DOHH2 (cell line): ENCODE measurements at regions not wholly inside any gene's neighbourhood (a gene's known extent, or its start where the extent isn't known, plus 50 kb on each side); places are given as distances from the start of the nearest gene placed in this dataset.

Experiments
- H3F3A ChIP-seq: fragments of 200-600 bp; sonication (generic), shearing (Covaris generic); 2 replicates; pipeline ENCODE4 v1.6.0; 2016; ENCODE audit warnings: antibody characterized with exemption, mild to moderate bottlenecking; ENCODE audit not compliant: control insufficient read depth, insufficient read depth
- H3K27ac ChIP-seq: fragments of 200-600 bp; sonication (generic); 2 replicates; pipeline ENCODE4 v1.5.1; 2014; ENCODE audit warnings: low read depth, mild to moderate bottlenecking, low read length, moderate library complexity
- H3K27me3 ChIP-seq: fragments of 200-600 bp; sonication (generic); 2 replicates; pipeline ENCODE4 v1.6.1; 2014; ENCODE audit warnings: mild to moderate bottlenecking, low read length, mixed read lengths; ENCODE audit not compliant: control insufficient read depth
- H3K36me3 ChIP-seq: fragments of 200-600 bp; sonication (generic); 2 replicates; pipeline ENCODE4 v1.6.1; 2014; ENCODE audit warnings: mild to moderate bottlenecking, low read length, moderate library complexity, mixed read lengths; ENCODE audit not compliant: control insufficient read depth
- H3K4me1 ChIP-seq: fragments of 200-600 bp; sonication (generic); 2 replicates; pipeline ENCODE4 v1.6.1; 2014; ENCODE audit warnings: mild to moderate bottlenecking, low read length, mixed read lengths; ENCODE audit not compliant: control insufficient read depth
- H3K4me2 ChIP-seq: fragments of 200-600 bp; sonication (generic); 2 replicates; pipeline ENCODE4 v1.6.0; 2014; ENCODE audit warnings: mild to moderate bottlenecking, low read length, moderate library complexity
- H3K4me3 ChIP-seq: fragments of 200-600 bp; sonication (generic); 2 replicates; pipeline ENCODE4 v1.5.1; 2014; ENCODE audit warnings: mild to moderate bottlenecking, low read length, mixed read lengths
- H3K79me2 ChIP-seq: fragments of 200-600 bp; sonication (generic); 2 replicates; pipeline ENCODE4 v1.6.1; 2014; ENCODE audit warnings: mild to moderate bottlenecking, low read length, mixed read lengths; ENCODE audit not compliant: control insufficient read depth
- H3K9me2 ChIP-seq: fragments of 200-600 bp; sonication (generic); replicated peaks from 2 replicates; pipeline ENCODE4 v1.6.1; 2014; ENCODE audit warnings: mild to moderate bottlenecking, low read length, mixed read lengths; ENCODE audit not compliant: control insufficient read depth
- H3K9me3 ChIP-seq: fragments of 200-600 bp; sonication (generic); 2 replicates; pipeline ENCODE4 v1.6.1; 2014; ENCODE audit warnings: antibody characterized with exemption, low read length, mixed read lengths; ENCODE audit not compliant: control insufficient read depth, insufficient read depth
- H4K20me1 ChIP-seq: fragments of 200-600 bp; sonication (generic); 2 replicates; pipeline ENCODE4 v1.6.0; 2014; ENCODE audit warnings: low read depth, mild to moderate bottlenecking, antibody characterized with exemption, low read length, moderate library complexity; ENCODE audit not compliant: control insufficient read depth, insufficient read depth
- EZH2phosphoT487 ChIP-seq: fragments of 200-600 bp; sonication (generic); IDR thresholded peaks from 2 replicates; pipeline ENCODE4 v1.6.1; 2017; ENCODE audit warnings: borderline replicate concordance, mild to moderate bottlenecking, antibody characterized with exemption, low read length, moderate library complexity, mixed read lengths
- TF ChIP-seq, protein P1 (sequence below): fragments of 200-600 bp; sonication (generic); IDR thresholded peaks from one replicate; pipeline ENCODE4 v1.5.1; 2014; ENCODE audit warnings: antibody characterized with exemption, mild to moderate bottlenecking, low read depth, low read length; ENCODE audit not compliant: poor library complexity, severe bottlenecking

DNA sequence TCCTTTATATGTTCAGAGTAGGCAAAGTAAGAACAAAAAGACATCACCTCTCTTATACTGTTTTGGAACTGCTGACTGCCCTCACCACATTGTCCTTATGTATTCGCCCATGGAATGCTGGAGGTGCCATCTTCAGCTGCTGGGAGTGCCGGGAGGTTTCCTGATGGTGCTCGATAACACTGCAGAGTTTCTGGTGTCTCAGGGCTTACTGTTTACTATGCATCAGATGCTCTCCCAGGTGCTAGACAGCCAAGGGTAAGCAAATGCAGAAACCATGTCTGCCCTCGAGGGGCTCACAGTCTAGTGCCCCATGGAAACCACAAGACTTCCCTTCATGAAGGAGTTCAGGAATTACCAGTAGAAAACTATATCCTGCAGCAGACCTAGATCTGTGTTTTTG, 70.1 kb upstream of the SMIM23 start:
- no peaks in the 10 kb centered on the region for H3K4me1 ChIP-seq
- H3K27me3 ChIP-seq = peaks cover 5% of the 10 kb centered on the region; the same call in 1 of the 2 replicates
- H3K4me2 ChIP-seq = no peak overlapping the region
- TF ChIP-seq, protein P1, sequence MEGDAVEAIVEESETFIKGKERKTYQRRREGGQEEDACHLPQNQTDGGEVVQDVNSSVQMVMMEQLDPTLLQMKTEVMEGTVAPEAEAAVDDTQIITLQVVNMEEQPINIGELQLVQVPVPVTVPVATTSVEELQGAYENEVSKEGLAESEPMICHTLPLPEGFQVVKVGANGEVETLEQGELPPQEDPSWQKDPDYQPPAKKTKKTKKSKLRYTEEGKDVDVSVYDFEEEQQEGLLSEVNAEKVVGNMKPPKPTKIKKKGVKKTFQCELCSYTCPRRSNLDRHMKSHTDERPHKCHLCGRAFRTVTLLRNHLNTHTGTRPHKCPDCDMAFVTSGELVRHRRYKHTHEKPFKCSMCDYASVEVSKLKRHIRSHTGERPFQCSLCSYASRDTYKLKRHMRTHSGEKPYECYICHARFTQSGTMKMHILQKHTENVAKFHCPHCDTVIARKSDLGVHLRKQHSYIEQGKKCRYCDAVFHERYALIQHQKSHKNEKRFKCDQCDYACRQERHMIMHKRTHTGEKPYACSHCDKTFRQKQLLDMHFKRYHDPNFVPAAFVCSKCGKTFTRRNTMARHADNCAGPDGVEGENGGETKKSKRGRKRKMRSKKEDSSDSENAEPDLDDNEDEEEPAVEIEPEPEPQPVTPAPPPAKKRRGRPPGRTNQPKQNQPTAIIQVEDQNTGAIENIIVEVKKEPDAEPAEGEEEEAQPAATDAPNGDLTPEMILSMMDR = no peak
- TF ChIP-seq EZH2phosphoT487 = no peak
- H3K79me2 ChIP-seq = no peaks in the 10 kb centered on the region
- H3K9me3 ChIP-seq = peaks cover 6% of the 10 kb centered on the region; the same call in 1 of the 2 replicates
- H3K27ac ChIP-seq = no peak overlapping the region
- no peak overlapping the region for H3K4me3 ChIP-seq
- no peaks in the 10 kb centered on the region for H3K9me2 ChIP-seq
- H3F3A ChIP-seq = no peaks in the 10 kb centered on the region
- H4K20me1 ChIP-seq = no peaks in the 10 kb centered on the region
- H3K36me3 ChIP-seq = no peaks in the 10 kb centered on the region

DNA sequence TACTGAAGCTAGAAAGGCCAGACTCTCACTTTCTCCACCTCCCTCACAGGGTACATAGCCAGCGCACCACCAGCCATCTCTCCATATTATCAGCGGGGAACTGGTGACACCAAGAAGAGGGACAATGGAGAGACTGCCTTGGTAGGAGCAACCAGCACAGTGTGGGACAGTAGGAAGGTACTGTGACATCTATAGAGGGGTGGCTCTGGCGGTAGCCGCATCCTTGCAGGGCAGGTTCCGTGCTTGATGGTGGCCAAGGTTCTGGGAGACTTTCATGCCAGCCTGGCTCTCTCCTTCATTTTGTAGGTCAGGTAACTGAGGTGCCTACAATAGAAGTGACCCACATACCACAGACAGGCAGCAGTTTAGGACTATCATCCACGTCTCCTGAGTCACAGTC, 65.5 kb upstream of the SMIM23 start:
- TF ChIP-seq EZH2phosphoT487 = no peak
- TF ChIP-seq, protein P1 = no peak

DNA sequence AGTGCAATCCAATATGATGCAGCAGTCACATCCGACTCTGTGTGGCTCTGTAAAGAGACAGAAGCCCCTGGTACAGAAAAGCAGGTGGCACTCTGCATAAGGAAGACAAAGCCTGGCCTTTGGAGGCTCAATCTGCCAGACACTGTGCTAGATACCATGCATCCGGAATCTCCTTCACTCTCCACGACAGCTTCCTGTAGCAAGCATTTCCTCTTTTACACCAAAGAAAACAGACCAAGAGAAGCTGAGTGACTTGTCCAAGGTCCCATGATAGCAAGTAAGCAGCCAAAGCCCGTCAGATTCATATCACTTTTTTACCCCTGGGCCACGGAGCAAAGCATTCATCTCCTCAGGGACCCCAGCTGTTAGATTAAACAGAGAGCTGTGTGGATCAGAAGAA, 64.2 kb upstream of the SMIM23 start:
- H3K9me2 ChIP-seq = no peaks in the 10 kb centered on the region
- TF ChIP-seq, protein P1 = no peak
- no peak for TF ChIP-seq EZH2phosphoT487
- H3K36me3 ChIP-seq = no peaks in the 10 kb centered on the region
- H3K27me3 ChIP-seq = peaks cover 14% of the 10 kb centered on the region
- H3F3A ChIP-seq = no peaks in the 10 kb centered on the region
- H3K9me3 ChIP-seq = no peaks in the 10 kb centered on the region
- no peak overlapping the region for H3K27ac ChIP-seq
- no peaks in the 10 kb centered on the region for H3K79me2 ChIP-seq
- H3K4me3 ChIP-seq = no peak overlapping the region
- H3K4me1 ChIP-seq = no peaks in the 10 kb centered on the region
- no peaks in the 10 kb centered on the region for H4K20me1 ChIP-seq
- no peak overlapping the region for H3K4me2 ChIP-seq

More for the DNA sequence above, 65.5 kb upstream of the SMIM23 start:
- Histone ChIP-seq H3K27ac (no peak overlapping the region), H3F3A (no peaks in the 10 kb centered on the region), H3K4me3 (no peak overlapping the region), H3K4me2 (no peak overlapping the region), H3K4me1 (no peaks in the 10 kb centered on the region), H4K20me1 (no peaks in the 10 kb centered on the region), H3K9me2 (no peaks in the 10 kb centered on the region), H3K79me2 (no peaks in the 10 kb centered on the region), H3K27me3 (peaks cover 8% of the 10 kb centered on the region), H3K36me3 (no peaks in the 10 kb centered on the region), H3K9me3 (no peaks in the 10 kb centered on the region)
